ENCODE measurements at regions not wholly inside any gene's neighbourhood (a gene's known extent, or its start where the extent isn't known, plus 50 kb on each side); places are given as distances from the start of the nearest gene placed in this dataset.

- Histone ChIP-seq H3K27ac (no peak overlapping the region), H3K27me3 (no peaks in the 10 kb centered on the region), H3K4me3 (no peak overlapping the region), H3K4me1 (no peaks in the 10 kb centered on the region), H3K9me3 (no peaks in the 10 kb centered on the region), H3K36me3 (no peaks in the 10 kb centered on the region)
- TF ChIP-seq POLR2A (IDR thresholded peaks at IDR 0.05), result no peak
- TF ChIP-seq, protein P1, sequence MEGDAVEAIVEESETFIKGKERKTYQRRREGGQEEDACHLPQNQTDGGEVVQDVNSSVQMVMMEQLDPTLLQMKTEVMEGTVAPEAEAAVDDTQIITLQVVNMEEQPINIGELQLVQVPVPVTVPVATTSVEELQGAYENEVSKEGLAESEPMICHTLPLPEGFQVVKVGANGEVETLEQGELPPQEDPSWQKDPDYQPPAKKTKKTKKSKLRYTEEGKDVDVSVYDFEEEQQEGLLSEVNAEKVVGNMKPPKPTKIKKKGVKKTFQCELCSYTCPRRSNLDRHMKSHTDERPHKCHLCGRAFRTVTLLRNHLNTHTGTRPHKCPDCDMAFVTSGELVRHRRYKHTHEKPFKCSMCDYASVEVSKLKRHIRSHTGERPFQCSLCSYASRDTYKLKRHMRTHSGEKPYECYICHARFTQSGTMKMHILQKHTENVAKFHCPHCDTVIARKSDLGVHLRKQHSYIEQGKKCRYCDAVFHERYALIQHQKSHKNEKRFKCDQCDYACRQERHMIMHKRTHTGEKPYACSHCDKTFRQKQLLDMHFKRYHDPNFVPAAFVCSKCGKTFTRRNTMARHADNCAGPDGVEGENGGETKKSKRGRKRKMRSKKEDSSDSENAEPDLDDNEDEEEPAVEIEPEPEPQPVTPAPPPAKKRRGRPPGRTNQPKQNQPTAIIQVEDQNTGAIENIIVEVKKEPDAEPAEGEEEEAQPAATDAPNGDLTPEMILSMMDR (IDR thresholded peaks at IDR 0.05), result no peak
- intact Hi-C loops (cut with DNase I), result no loop called here
- 63 to 70% methylated on average over 3 of the region's 3 CpGs for WGBS, 2 donors
- no peak for DNase-seq
Observed at GRCh38 chr3:74059301-74059922, 434.7 kb upstream of the PDZRN3 start.

DNA sequence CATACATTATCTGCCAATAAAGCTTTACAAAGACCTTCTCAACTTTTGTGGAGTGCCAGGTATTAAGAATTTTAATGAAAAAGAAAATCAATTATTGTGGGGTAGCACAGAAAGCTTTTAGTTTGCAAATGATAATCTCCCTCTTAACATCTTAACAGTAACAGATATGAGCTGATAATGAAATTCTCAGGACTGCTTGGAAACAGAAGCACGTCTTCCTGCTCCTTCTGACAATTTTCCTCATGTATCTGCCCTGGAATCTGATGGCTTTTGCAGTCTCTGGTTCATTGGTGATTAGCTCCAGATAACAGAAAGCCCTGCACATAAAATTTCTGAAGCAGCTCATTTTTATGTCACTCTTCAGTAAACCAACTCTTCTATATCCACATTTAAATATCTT is 432.4 kb upstream of the PDZRN3 start:
- WGBS, 2 donors, result 18 to 33% methylated on average over 1 of the region's 1 CpG
- no peak for TF ChIP-seq POLR2A (IDR thresholded peaks at IDR 0.05)
- TF ChIP-seq, protein P1 (IDR thresholded peaks at IDR 0.05), result no peak
- no peaks in the 10 kb centered on the region for H3K4me1 ChIP-seq
- no peaks in the 10 kb centered on the region for H3K9me3 ChIP-seq
- intact Hi-C loops (cut with DNase I), result no loop called here
- no peaks in the 10 kb centered on the region for H3K36me3 ChIP-seq
- no peak overlapping the region for H3K4me3 ChIP-seq
- no peak for DNase-seq
- no peaks in the 10 kb centered on the region for H3K27me3 ChIP-seq
- no peak overlapping the region for H3K27ac ChIP-seq

- no peak for TF ChIP-seq POLR2A (IDR thresholded peaks at IDR 0.05)
- TF ChIP-seq, protein P1 (IDR thresholded peaks at IDR 0.05), result no peak
- Histone ChIP-seq H3K27me3 (no peaks in the 10 kb centered on the region), H3K9me3 (no peaks in the 10 kb centered on the region), H3K4me1 (no peaks in the 10 kb centered on the region), H3K36me3 (no peaks in the 10 kb centered on the region), H3K27ac (no peak overlapping the region), H3K4me3 (no peak overlapping the region)
- 44 to 45% methylated on average over 3 of the region's 3 CpGs for WGBS, 2 donors
- intact Hi-C loops (cut with DNase I), result no loop called here
- DNase-seq, result no peak
Observed at GRCh38 chr3:74055061-74055460, 430.3 kb upstream of the PDZRN3 start.

DNA sequence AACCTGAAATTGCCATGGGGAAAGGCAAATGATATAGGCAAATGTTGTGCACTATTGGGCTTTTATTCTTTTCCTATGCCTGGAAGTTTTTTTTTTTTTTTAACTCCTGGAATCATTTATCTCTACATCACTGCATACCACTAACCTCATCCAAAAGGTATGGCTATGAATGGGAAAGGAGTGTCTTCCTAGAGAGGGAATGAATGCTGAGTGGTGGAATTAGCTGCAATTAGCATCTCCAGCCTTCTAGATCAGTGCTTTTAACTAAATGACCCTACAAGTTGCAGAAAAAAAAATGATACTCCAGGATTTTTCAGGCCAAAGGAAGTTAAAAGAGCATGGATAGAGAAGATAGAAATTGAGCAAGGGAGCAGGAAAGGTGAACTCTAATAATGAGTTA is 429.8 kb upstream of the PDZRN3 start:
- Histone ChIP-seq H3K27ac (no peak overlapping the region), H3K36me3 (no peaks in the 10 kb centered on the region), H3K9me3 (no peaks in the 10 kb centered on the region), H3K4me3 (no peak overlapping the region), H3K27me3 (no peaks in the 10 kb centered on the region), H3K4me1 (no peaks in the 10 kb centered on the region)
- intact Hi-C loops (cut with DNase I), result no loop called here
- TF ChIP-seq, protein P1 (IDR thresholded peaks at IDR 0.05), result no peak
- no peak for TF ChIP-seq POLR2A (IDR thresholded peaks at IDR 0.05)
- DNase-seq, result no peak

GRCh38 chr3:74053970-74054516 is 429.3 kb upstream of the PDZRN3 start:
- H3K27ac ChIP-seq, result no peak overlapping the region
- no peak overlapping the region for H3K4me3 ChIP-seq
- H3K27me3 ChIP-seq, result no peaks in the 10 kb centered on the region
- intact Hi-C loops (cut with DNase I), result no loop called here
- no peaks in the 10 kb centered on the region for H3K9me3 ChIP-seq
- H3K4me1 ChIP-seq, result no peaks in the 10 kb centered on the region
- DNase-seq, result no peak
- H3K36me3 ChIP-seq, result no peaks in the 10 kb centered on the region
- TF ChIP-seq, protein P1 (IDR thresholded peaks at IDR 0.05), result no peak
- TF ChIP-seq POLR2A (IDR thresholded peaks at IDR 0.05), result no peak

Data from esophagus squamous epithelium (tissue), 5 donors.